ENCODE measurements at regions not wholly inside any gene's neighbourhood (a gene's known extent, or its start where the extent isn't known, plus 50 kb on each side); places are given as distances from the start of the nearest gene placed in this dataset.

- TF ChIP-seq SMC3 (conservative IDR thresholded peaks at IDR 0.05; ENCODE audit: poor library complexity): no peak
- no peak for TF ChIP-seq CTCF (IDR thresholded peaks at IDR 0.05; ENCODE audit: poor library complexity, severe bottlenecking)
- TF ChIP-seq MXI1 (conservative IDR thresholded peaks at IDR 0.05; ENCODE audit: poor library complexity, severe bottlenecking): no peak
- TF ChIP-seq REST (IDR thresholded peaks at IDR 0.05; ENCODE audit: borderline replicate concordance): no peak
- TF ChIP-seq POLR2AphosphoS5 (IDR thresholded peaks at IDR 0.05): no peak
- no peak for TF ChIP-seq EZH2 (IDR thresholded peaks at IDR 0.05; ENCODE audit: borderline replicate concordance, insufficient read depth, low read length, poor library complexity, severe bottlenecking)
- no peak for TF ChIP-seq TAF1 (IDR thresholded peaks at IDR 0.05; ENCODE audit: low read depth)
- no peak for TF ChIP-seq EP300 (conservative IDR thresholded peaks at IDR 0.05; ENCODE audit: poor library complexity, severe bottlenecking)
- no peak for TF ChIP-seq RAD21 (conservative IDR thresholded peaks at IDR 0.05)
Observed at GRCh38 chr4:111066001-111066400, 443.1 kb upstream of the PITX2 start.
